ENCODE measurements at regions not wholly inside any gene's neighbourhood (a gene's known extent, or its start where the extent isn't known, plus 50 kb on each side); places are given as distances from the start of the nearest gene placed in this dataset.

DNA sequence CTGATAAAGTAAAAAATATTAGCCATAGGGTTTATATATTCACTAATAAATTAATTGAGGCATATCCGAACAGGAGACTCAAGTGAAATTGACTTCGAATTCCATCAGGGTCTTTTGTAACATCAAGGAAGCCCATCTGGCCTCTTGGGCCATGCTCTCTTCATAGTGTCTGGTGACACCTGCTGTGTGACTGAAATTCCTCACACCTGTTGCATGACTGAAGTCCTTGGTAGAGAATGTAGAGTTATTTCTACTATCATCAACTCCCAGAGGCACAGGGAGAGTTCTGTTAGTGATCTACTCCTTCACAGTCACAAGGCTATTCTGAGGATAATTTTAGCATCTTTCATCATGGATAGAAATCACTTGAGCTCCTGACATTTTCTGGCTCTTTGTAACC, 138.3 kb upstream of the LSM8 start:
- H3K27me3 ChIP-seq: no peaks in the 10 kb centered on the region
- no peaks in the 10 kb centered on the region for H3K36me3 ChIP-seq
- no peak for DNase-seq
- H3K4me3 ChIP-seq: no peak overlapping the region
- H3K4me1 ChIP-seq: no peaks in the 10 kb centered on the region
- TF ChIP-seq, protein P1, sequence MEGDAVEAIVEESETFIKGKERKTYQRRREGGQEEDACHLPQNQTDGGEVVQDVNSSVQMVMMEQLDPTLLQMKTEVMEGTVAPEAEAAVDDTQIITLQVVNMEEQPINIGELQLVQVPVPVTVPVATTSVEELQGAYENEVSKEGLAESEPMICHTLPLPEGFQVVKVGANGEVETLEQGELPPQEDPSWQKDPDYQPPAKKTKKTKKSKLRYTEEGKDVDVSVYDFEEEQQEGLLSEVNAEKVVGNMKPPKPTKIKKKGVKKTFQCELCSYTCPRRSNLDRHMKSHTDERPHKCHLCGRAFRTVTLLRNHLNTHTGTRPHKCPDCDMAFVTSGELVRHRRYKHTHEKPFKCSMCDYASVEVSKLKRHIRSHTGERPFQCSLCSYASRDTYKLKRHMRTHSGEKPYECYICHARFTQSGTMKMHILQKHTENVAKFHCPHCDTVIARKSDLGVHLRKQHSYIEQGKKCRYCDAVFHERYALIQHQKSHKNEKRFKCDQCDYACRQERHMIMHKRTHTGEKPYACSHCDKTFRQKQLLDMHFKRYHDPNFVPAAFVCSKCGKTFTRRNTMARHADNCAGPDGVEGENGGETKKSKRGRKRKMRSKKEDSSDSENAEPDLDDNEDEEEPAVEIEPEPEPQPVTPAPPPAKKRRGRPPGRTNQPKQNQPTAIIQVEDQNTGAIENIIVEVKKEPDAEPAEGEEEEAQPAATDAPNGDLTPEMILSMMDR (IDR thresholded peaks at IDR 0.05): no peak
- no peak for TF ChIP-seq POLR2A (IDR thresholded peaks at IDR 0.05)
- no peak overlapping the region for H3K27ac ChIP-seq
- H3K9me3 ChIP-seq: no peaks in the 10 kb centered on the region

DNA sequence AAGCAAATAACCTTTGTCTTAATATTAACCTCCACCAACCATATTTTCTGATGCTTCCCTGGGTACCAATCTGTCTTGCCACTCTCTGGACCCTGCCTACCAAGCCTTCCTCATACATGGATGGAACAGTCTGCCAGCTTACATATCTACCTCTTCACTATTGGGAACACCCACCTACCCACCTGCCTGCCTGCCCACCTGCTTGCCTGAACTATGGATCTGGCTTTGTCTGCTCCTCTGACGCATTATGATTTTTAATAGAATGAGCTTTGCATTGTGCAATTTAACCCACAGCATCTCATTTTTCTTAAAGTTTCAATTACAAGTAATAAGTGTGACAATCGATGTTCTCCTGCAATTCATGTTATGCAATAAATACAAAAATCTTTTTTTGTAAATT, 137.9 kb upstream of the LSM8 start:
- DNase-seq: no peak
- Histone ChIP-seq H3K4me1 (no peaks in the 10 kb centered on the region), H3K4me3 (no peak overlapping the region), H3K9me3 (no peaks in the 10 kb centered on the region), H3K27me3 (no peaks in the 10 kb centered on the region), H3K27ac (no peak overlapping the region), H3K36me3 (no peaks in the 10 kb centered on the region)
- TF ChIP-seq POLR2A (IDR thresholded peaks at IDR 0.05): no peak
- TF ChIP-seq, protein P1 (IDR thresholded peaks at IDR 0.05): no peak

DNA sequence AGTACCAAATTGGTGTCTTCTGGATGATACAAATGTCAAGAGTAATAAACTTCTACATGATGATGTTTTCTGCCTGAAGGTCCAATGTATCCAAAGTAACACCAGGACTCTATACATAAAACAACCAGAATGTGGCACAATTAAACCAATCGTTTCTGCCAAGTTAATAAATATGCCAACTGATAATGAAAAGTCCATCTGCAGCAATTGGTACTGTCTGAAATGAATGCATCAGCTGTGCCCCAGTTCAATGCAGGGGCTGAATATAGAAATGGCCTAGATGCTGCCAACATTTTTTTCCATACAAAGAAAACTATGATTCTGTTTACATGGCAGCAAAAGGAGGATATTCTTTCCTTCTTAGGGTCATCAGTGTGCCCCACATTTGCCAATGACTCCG, 137.2 kb upstream of the LSM8 start:
- TF ChIP-seq, protein P1 (IDR thresholded peaks at IDR 0.05): no peak
- TF ChIP-seq POLR2A (IDR thresholded peaks at IDR 0.05): no peak
- Histone ChIP-seq H3K27me3 (no peaks in the 10 kb centered on the region), H3K4me1 (no peaks in the 10 kb centered on the region), H3K36me3 (no peaks in the 10 kb centered on the region), H3K4me3 (no peak overlapping the region), H3K9me3 (no peaks in the 10 kb centered on the region), H3K27ac (no peak overlapping the region)
- no peak for DNase-seq

DNA sequence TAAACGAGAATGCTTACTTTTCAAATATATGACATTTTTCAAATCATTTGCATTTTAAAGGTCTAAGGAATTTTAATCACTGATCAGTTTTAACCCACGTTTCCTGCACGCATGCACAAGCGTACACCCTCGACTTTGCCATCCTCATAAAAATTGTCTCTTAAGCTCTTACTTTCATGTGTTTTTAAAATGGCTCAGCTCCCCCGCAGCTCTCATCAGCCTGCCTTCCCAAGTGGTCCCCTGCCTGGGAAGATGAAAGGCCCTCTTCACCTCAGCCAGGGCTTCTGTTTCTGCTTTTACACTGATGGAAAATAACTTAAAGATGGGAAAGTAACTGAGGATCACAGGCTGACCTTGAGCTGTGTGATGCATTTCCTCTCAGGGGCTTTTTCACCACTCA, 131.6 kb upstream of the LSM8 start:
- H3K9me3 ChIP-seq: no peaks in the 10 kb centered on the region
- no peak for DNase-seq
- TF ChIP-seq, protein P1 (IDR thresholded peaks at IDR 0.05): no peak
- no peak for TF ChIP-seq POLR2A (IDR thresholded peaks at IDR 0.05)
- no peak overlapping the region for H3K27ac ChIP-seq
- H3K36me3 ChIP-seq: no peaks in the 10 kb centered on the region
- no peak overlapping the region for H3K4me3 ChIP-seq
- no peaks in the 10 kb centered on the region for H3K27me3 ChIP-seq
- no peaks in the 10 kb centered on the region for H3K4me1 ChIP-seq

DNA sequence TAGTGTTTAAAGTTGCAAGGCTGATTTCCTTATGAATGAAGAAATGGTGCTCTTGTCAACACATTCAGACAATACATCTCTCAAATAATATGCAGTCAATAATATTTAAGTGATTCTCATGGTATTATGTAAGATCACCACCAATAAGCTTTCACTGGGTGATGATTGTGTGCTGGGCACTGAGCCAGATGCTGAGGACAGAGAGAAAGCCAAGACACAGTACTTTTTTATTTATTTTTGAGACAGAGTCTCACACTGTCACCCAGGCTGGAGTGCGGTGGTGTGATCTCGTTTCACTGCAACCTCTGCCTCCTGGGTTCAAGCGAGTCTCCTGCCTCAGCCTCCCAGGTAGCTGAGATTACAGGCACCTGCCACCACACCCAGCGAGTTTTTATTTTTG, 130.6 kb upstream of the LSM8 start:
- Histone ChIP-seq H3K9me3 (no peaks in the 10 kb centered on the region), H3K27ac (no peak overlapping the region), H3K27me3 (no peaks in the 10 kb centered on the region), H3K4me3 (no peak overlapping the region), H3K36me3 (no peaks in the 10 kb centered on the region), H3K4me1 (no peaks in the 10 kb centered on the region)
- TF ChIP-seq, protein P1 (IDR thresholded peaks at IDR 0.05): no peak
- TF ChIP-seq POLR2A (IDR thresholded peaks at IDR 0.05): no peak
- DNase-seq: no peak

DNA sequence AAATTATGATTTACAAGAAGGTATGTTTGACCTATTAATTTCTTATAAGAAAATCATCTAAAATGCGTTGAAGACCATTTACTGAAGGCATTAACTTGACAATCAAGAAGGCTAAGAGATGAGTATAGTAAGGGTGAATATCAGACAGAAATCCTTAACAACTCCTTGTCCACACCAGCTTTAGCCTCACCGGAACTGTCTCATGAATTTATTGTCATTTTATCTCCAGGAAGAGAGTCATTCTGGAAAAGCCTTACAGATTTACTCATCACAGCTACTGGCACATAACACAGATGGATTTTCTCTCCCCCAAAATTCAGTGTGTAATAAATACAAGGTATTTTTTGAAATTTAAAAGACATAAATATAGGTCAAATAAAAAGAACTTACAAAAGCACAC, 129.4 kb upstream of the LSM8 start:
- DNase-seq: no peak

More for the DNA sequence above, 129.4 kb upstream of the LSM8 start:
- no peak overlapping the region for H3K4me3 ChIP-seq
- H3K27ac ChIP-seq: no peak overlapping the region
- TF ChIP-seq, protein P1 (IDR thresholded peaks at IDR 0.05): no peak
- TF ChIP-seq POLR2A (IDR thresholded peaks at IDR 0.05): no peak
- no peaks in the 10 kb centered on the region for H3K4me1 ChIP-seq
- H3K36me3 ChIP-seq: no peaks in the 10 kb centered on the region
- no peaks in the 10 kb centered on the region for H3K9me3 ChIP-seq
- H3K27me3 ChIP-seq: no peaks in the 10 kb centered on the region
